Smooth muscle cell (in vitro differentiated cells): ENCODE measurements at regions not wholly inside any gene's neighbourhood (a gene's known extent, or its start where the extent isn't known, plus 50 kb on each side); places are given as distances from the start of the nearest gene placed in this dataset.

Source experiments
- DNase-seq: peaks from one replicate; lab custom pipeline; 2025; ENCODE audit not compliant: unreplicated experiment; lab: John Stamatoyannopoulos, UW
- H2AFZ ChIP-seq: fragments of 200-600 bp; sonication (generic); 2 replicates; pipeline ENCODE4 v1.6.0; 2016; ENCODE audit warnings: antibody characterized with exemption, low read depth, mild to moderate bottlenecking
- H3F3A ChIP-seq: fragments of 200-600 bp; sonication (generic); 2 replicates; pipeline ENCODE4 v1.6.0; 2017; ENCODE audit warnings: antibody characterized with exemption, low read depth
- H3K27ac ChIP-seq: fragments of 200-600 bp; sonication (generic); 2 replicates; pipeline ENCODE4 v1.5.1; 2016; ENCODE audit warnings: low read depth, mild to moderate bottlenecking
- H3K27me3 ChIP-seq: fragments of 200-600 bp; sonication (generic); 2 replicates; pipeline ENCODE4 v1.6.1; 2016; ENCODE audit warnings: low read depth, mild to moderate bottlenecking
- H3K36me3 ChIP-seq: fragments of 200-600 bp; sonication (generic); 2 replicates; pipeline ENCODE4 v1.5.1; 2016; ENCODE audit warnings: low read depth
- H3K4me1 ChIP-seq: fragments of 200-600 bp; sonication (generic); 2 replicates; pipeline ENCODE4 v1.5.1; 2016; ENCODE audit warnings: low read depth
- H3K4me2 ChIP-seq: fragments of 200-600 bp; sonication (generic); 2 replicates; pipeline ENCODE4 v1.6.0; 2016; ENCODE audit warnings: mild to moderate bottlenecking
- H3K4me3 ChIP-seq: fragments of 200-600 bp; sonication (generic); 2 replicates; pipeline ENCODE4 v1.5.1; 2016; ENCODE audit warnings: mild to moderate bottlenecking
- H3K79me2 ChIP-seq: fragments of 200-600 bp; sonication (generic); 2 replicates; pipeline ENCODE4 v1.6.0; 2016; ENCODE audit warnings: low read depth, mild to moderate bottlenecking
- H3K9ac ChIP-seq: fragments of 200-600 bp; sonication (generic); 2 replicates; pipeline ENCODE4 v1.6.0; 2016; ENCODE audit warnings: low read depth
- H3K9me3 ChIP-seq: fragments of 200-600 bp; sonication (generic); replicated peaks from 2 replicates; pipeline ENCODE4 v1.5.1; 2016; ENCODE audit warnings: low read depth
- H4K20me1 ChIP-seq: fragments of 200-600 bp; sonication (generic); 2 replicates; pipeline ENCODE4 v1.6.0; 2016; ENCODE audit warnings: low read depth
- WGBS: methylation state at CpG from one replicate; pipeline ENCODE4 v1.1.7; 2016; ENCODE audit warnings: low lambda C conversion rate; 5-methylcytosine and 5-hydroxymethylcytosine counted together
- TF ChIP-seq, protein P1 (sequence below): fragments of 200-600 bp; sonication (generic); IDR thresholded peaks from 2 replicates; pipeline ENCODE4 v1.5.1; 2017; ENCODE audit warnings: borderline replicate concordance, mild to moderate bottlenecking, antibody characterized with exemption; ENCODE audit not compliant: insufficient read depth, poor library complexity, severe bottlenecking

DNA sequence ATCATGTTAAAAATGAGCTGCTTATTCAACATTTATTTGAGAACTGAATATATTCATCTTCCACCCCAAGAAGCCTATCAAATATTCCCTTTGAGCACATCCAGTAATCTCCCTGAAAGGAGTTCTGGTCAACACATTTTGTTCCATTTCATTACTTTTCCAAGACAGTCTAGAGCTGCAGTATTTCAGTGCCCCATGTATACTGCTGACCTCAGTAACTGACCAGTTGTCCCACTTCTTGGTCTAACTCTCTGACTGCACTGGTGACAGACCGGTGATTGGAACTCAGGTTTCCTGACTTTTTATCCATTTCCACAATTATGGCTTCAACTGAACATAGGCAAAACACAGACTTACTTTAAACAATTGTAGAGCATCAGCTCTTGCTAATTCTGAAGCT is 206.8 kb upstream of the NPSR1 start:
- H3K4me1 ChIP-seq: peaks cover 15% of the 10 kb centered on the region
- no peaks in the 10 kb centered on the region for H4K20me1 ChIP-seq
- H3K27ac ChIP-seq: peak overlapping the region; percentile 64
- no peak for DNase-seq
- H3K9ac ChIP-seq: no peak overlapping the region
- H3K9me3 ChIP-seq: no peaks in the 10 kb centered on the region
- H3F3A ChIP-seq: peaks cover 7% of the 10 kb centered on the region
- H3K4me2 ChIP-seq: peak overlapping the region; percentile 76
- H3K4me3 ChIP-seq: no peak overlapping the region
- no peaks in the 10 kb centered on the region for H3K27me3 ChIP-seq
- H3K36me3 ChIP-seq: no peaks in the 10 kb centered on the region
- H2AFZ ChIP-seq: no peak overlapping the region
- 100% methylated on average over 1 of the region's 1 CpG for WGBS
- TF ChIP-seq, protein P1, sequence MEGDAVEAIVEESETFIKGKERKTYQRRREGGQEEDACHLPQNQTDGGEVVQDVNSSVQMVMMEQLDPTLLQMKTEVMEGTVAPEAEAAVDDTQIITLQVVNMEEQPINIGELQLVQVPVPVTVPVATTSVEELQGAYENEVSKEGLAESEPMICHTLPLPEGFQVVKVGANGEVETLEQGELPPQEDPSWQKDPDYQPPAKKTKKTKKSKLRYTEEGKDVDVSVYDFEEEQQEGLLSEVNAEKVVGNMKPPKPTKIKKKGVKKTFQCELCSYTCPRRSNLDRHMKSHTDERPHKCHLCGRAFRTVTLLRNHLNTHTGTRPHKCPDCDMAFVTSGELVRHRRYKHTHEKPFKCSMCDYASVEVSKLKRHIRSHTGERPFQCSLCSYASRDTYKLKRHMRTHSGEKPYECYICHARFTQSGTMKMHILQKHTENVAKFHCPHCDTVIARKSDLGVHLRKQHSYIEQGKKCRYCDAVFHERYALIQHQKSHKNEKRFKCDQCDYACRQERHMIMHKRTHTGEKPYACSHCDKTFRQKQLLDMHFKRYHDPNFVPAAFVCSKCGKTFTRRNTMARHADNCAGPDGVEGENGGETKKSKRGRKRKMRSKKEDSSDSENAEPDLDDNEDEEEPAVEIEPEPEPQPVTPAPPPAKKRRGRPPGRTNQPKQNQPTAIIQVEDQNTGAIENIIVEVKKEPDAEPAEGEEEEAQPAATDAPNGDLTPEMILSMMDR: no peak
- no peaks in the 10 kb centered on the region for H3K79me2 ChIP-seq

DNA sequence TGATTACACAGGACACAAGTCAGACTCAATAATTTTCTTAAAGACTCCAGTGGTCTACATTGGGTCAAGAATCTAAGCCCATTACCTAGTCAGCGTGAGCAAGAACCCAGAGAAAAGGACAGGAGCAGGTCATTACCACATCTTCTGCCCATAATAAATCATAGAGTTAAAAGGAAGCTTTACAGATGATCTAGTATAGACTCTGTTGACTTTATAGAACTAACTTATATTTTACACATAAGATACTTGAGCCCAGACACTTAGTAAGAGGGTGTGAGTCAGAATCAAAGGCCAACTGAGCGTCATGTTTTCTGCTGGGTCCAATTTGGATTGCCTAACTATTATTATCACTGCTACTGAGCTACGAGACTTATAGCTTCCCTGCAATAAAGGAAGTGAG is 206.1 kb upstream of the NPSR1 start:
- H4K20me1 ChIP-seq: no peaks in the 10 kb centered on the region
- no peaks in the 10 kb centered on the region for H3K27me3 ChIP-seq
- H3K9me3 ChIP-seq: no peaks in the 10 kb centered on the region
- H3K9ac ChIP-seq: no peak overlapping the region
- peaks cover 15% of the 10 kb centered on the region for H3K4me1 ChIP-seq
- H3K79me2 ChIP-seq: no peaks in the 10 kb centered on the region
- no peak for DNase-seq
- TF ChIP-seq, protein P1: no peak
- WGBS: 13% methylated on average over 3 of the region's 3 CpGs
- no peaks in the 10 kb centered on the region for H3K36me3 ChIP-seq
- peak overlapping the region; percentile 64 for H3K27ac ChIP-seq
- no peak overlapping the region for H3K4me3 ChIP-seq
- no peak overlapping the region for H2AFZ ChIP-seq
- H3F3A ChIP-seq: peaks cover 7% of the 10 kb centered on the region
- H3K4me2 ChIP-seq: peak overlapping the region; percentile 76

DNA sequence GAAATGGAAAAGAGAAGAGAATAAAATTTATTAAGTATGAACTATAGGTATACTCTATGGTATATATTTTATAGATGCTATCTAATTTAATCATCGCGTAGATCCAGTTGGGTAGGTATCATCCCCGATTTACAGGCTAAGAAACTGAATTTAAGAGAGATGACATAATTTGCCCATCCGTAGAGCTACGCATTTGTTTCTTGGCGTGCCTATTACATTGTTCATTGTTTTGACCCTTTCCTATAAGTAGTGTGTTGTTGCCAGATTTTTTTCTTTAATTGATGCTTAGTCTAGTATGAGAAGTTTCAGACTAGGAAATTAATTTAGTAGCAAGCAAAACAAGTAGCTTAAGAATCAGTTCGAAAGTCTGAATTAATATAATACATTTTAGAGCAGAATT is 205.7 kb upstream of the NPSR1 start:
- peak overlapping the region; percentile 76 for H3K4me2 ChIP-seq
- no peak overlapping the region for H2AFZ ChIP-seq
- no peaks in the 10 kb centered on the region for H3K36me3 ChIP-seq
- H3K27ac ChIP-seq: peak overlapping the region; percentile 64
- no peak overlapping the region for H3K4me3 ChIP-seq
- no peaks in the 10 kb centered on the region for H3K79me2 ChIP-seq
- 95% methylated on average over 7 of the region's 7 CpGs for WGBS
- no peaks in the 10 kb centered on the region for H3K27me3 ChIP-seq
- no peak for DNase-seq
- H3F3A ChIP-seq: peaks cover 7% of the 10 kb centered on the region
- no peak overlapping the region for H3K9ac ChIP-seq
- H4K20me1 ChIP-seq: no peaks in the 10 kb centered on the region
- peaks cover 15% of the 10 kb centered on the region for H3K4me1 ChIP-seq
- no peaks in the 10 kb centered on the region for H3K9me3 ChIP-seq
- TF ChIP-seq, protein P1: no peak

DNA sequence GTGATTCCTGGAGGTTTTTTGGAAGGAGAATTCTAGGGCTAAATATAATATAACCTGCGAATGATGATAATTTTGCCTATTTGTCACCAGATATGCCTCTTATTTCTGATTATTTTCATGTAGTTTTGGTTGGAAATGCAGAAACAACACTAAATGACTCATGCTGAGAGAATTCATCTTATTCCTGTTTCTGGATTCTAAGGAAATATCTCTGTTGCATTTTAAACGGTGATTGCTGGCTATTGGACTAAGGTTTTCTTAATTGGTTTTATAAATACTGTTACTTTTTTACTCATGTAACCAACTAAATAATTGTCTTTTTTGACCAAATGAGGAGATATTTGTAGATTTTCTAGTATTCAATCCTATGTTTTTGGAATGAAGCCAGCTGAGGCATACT is 204.9 kb upstream of the NPSR1 start:
- no peak overlapping the region for H2AFZ ChIP-seq
- H3K27ac ChIP-seq: peak overlapping the region; percentile 64
- H3K9ac ChIP-seq: no peak overlapping the region
- WGBS: 42% methylated on average over 2 of the region's 2 CpGs
- no peaks in the 10 kb centered on the region for H3K27me3 ChIP-seq
- no peak for DNase-seq
- H3K4me3 ChIP-seq: no peak overlapping the region
- peak overlapping the region; percentile 76 for H3K4me2 ChIP-seq
- H3K4me1 ChIP-seq: peaks cover 15% of the 10 kb centered on the region
- no peaks in the 10 kb centered on the region for H4K20me1 ChIP-seq
- H3K79me2 ChIP-seq: no peaks in the 10 kb centered on the region
- H3K9me3 ChIP-seq: no peaks in the 10 kb centered on the region
- TF ChIP-seq, protein P1: no peak
- no peaks in the 10 kb centered on the region for H3K36me3 ChIP-seq
- peaks cover 7% of the 10 kb centered on the region for H3F3A ChIP-seq
